ENCODE measurements at regions not wholly inside any gene's neighbourhood (a gene's known extent, or its start where the extent isn't known, plus 50 kb on each side); places are given as distances from the start of the nearest gene placed in this dataset.
"Not testable (repeated sequence)": the region's sequence is repeated elsewhere in the genome, so short reads cannot be mapped to it uniquely, and the experiment has no call there.

GRCh38 chr2:153589586-153589985 is 111.0 kb upstream of the RPRM start:
- intact Hi-C loops (cut with micrococcal nuclease; ENCODE audit: unreplicated experiment) = no loop called here
- POLR2A ChIA-PET = no interaction called here
- no peaks in the 10 kb centered on the region for H4K20me1 ChIP-seq (ENCODE audit: control insufficient read depth, insufficient read depth)
- H3K79me2 ChIP-seq (ENCODE audit: control insufficient read depth, insufficient read depth, low read length) = no peaks in the 10 kb centered on the region
- no peak overlapping the region for H3K27ac ChIP-seq (ENCODE audit: control insufficient read depth, insufficient read depth)
- in situ Hi-C loops (cut with MboI) = no loop called here
- SMC1A ChIA-PET (ENCODE audit: uncharacterized antibody, unreplicated experiment) = no interaction called here
- H3K9ac ChIP-seq (ENCODE audit: control insufficient read depth, insufficient read depth, low read length) = no peak overlapping the region
- RAD21 ChIA-PET (ENCODE audit: unreplicated experiment) = no interaction called here
- no peaks in the 10 kb centered on the region for H3K27me3 ChIP-seq (replicated peaks in 1 of 2; ENCODE audit: control insufficient read depth in 2 of 2, insufficient read depth in 2 of 2, low read length in 1 of 2)
- H3K36me3 ChIP-seq (ENCODE audit: control insufficient read depth in 2 of 2, insufficient read depth in 2 of 2, low read length in 1 of 2) = no peaks in the 10 kb centered on the region
- no peaks in the 10 kb centered on the region for H3K4me1 ChIP-seq (ENCODE audit: control insufficient read depth, insufficient read depth, low read length)
- ATAC-seq = no peak
- no peak overlapping the region for H3K4me2 ChIP-seq (ENCODE audit: control insufficient read depth, insufficient read depth)
- WGBS (ENCODE audit: insufficient coverage, insufficient replicate concordance, low lambda C conversion rate, missing lambda C conversion rate) = 3% methylated on average over 3 of the region's 3 CpGs
- DNase-seq (ENCODE audit: low read depth, low spot score) = no peak
- FAIRE-seq = no peak
- TF ChIP-seq, protein P1, sequence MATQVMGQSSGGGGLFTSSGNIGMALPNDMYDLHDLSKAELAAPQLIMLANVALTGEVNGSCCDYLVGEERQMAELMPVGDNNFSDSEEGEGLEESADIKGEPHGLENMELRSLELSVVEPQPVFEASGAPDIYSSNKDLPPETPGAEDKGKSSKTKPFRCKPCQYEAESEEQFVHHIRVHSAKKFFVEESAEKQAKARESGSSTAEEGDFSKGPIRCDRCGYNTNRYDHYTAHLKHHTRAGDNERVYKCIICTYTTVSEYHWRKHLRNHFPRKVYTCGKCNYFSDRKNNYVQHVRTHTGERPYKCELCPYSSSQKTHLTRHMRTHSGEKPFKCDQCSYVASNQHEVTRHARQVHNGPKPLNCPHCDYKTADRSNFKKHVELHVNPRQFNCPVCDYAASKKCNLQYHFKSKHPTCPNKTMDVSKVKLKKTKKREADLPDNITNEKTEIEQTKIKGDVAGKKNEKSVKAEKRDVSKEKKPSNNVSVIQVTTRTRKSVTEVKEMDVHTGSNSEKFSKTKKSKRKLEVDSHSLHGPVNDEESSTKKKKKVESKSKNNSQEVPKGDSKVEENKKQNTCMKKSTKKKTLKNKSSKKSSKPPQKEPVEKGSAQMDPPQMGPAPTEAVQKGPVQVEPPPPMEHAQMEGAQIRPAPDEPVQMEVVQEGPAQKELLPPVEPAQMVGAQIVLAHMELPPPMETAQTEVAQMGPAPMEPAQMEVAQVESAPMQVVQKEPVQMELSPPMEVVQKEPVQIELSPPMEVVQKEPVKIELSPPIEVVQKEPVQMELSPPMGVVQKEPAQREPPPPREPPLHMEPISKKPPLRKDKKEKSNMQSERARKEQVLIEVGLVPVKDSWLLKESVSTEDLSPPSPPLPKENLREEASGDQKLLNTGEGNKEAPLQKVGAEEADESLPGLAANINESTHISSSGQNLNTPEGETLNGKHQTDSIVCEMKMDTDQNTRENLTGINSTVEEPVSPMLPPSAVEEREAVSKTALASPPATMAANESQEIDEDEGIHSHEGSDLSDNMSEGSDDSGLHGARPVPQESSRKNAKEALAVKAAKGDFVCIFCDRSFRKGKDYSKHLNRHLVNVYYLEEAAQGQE (IDR thresholded peaks at IDR 0.05; ENCODE audit: low read depth, low read length) = no peak
- TF ChIP-seq SP1 (IDR thresholded peaks at IDR 0.05; ENCODE audit: low read depth, low read length) (no peak), ETV6 (conservative IDR thresholded peaks at IDR 0.05 in 1 of 2, IDR thresholded peaks at IDR 0.05 in 1 of 2; ENCODE audit: borderline replicate concordance in 1 of 2, low read depth in 1 of 2) (no peak), RELA (IDR thresholded peaks at IDR 0.05; ENCODE audit: borderline replicate concordance, partially characterized antibody) (no peak), CBFB (IDR thresholded peaks at IDR 0.05; ENCODE audit: low read depth) (no peak), ZNF217 (IDR thresholded peaks at IDR 0.05) (no peak), ZBTB33 (IDR thresholded peaks at IDR 0.05) (no peak)
- TF ChIP-seq, protein P2, sequence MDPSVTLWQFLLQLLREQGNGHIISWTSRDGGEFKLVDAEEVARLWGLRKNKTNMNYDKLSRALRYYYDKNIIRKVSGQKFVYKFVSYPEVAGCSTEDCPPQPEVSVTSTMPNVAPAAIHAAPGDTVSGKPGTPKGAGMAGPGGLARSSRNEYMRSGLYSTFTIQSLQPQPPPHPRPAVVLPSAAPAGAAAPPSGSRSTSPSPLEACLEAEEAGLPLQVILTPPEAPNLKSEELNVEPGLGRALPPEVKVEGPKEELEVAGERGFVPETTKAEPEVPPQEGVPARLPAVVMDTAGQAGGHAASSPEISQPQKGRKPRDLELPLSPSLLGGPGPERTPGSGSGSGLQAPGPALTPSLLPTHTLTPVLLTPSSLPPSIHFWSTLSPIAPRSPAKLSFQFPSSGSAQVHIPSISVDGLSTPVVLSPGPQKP (IDR thresholded peaks at IDR 0.05; ENCODE audit: low read depth, low read length) = no peak
- CTCF ChIA-PET = no interaction called here
- H3K9me3 ChIP-seq (replicated peaks; ENCODE audit: control insufficient read depth, insufficient read depth, low read length) = no peaks in the 10 kb centered on the region
- BruUV-seq (replicated peaks) = no TSS peak
- no peak overlapping the region for H2AFZ ChIP-seq (ENCODE audit: control insufficient read depth, low read depth, low read length)
- H3K4me3 ChIP-seq = no peak overlapping the region

DNA sequence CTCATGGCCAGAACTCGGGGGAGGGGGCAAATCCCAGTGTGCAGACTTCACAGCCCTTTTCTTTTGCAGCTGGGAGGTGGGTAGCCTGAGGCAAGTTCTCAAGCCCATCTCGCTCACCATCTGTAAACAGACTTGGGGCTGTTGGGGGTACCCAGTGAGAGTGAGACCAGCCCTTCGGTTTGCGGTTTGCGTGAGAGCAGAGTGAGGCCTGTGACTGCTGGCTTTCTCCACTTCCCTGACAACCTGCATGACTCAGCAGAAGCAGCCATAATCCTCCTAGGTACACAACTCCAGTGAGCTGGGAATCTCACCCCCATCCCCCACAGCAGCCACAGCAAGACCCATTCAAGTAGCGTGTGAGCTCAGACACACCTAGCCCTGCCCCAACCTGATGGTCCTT is 114.5 kb upstream of the RPRM start:
- H3K4me1 ChIP-seq (ENCODE audit: control insufficient read depth, insufficient read depth, low read length); POLR2A ChIA-PET; intact Hi-C loops (cut with micrococcal nuclease; ENCODE audit: unreplicated experiment); H3K9ac ChIP-seq (ENCODE audit: control insufficient read depth, insufficient read depth, low read length); H3K9me3 ChIP-seq (replicated peaks; ENCODE audit: control insufficient read depth, insufficient read depth, low read length); H3K79me2 ChIP-seq (ENCODE audit: control insufficient read depth, insufficient read depth, low read length); H3K4me2 ChIP-seq (ENCODE audit: control insufficient read depth, insufficient read depth); DNase-seq (ENCODE audit: low read depth, low spot score); H3K27ac ChIP-seq (ENCODE audit: control insufficient read depth, insufficient read depth); BruUV-seq (replicated peaks); FAIRE-seq; H3K36me3 ChIP-seq (ENCODE audit: control insufficient read depth in 2 of 2, insufficient read depth in 2 of 2, low read length in 1 of 2); SMC1A ChIA-PET (ENCODE audit: uncharacterized antibody, unreplicated experiment); H3K27me3 ChIP-seq (replicated peaks in 1 of 2; ENCODE audit: control insufficient read depth in 2 of 2, insufficient read depth in 2 of 2, low read length in 1 of 2); in situ Hi-C loops (cut with MboI); H4K20me1 ChIP-seq (ENCODE audit: control insufficient read depth, insufficient read depth); CTCF ChIA-PET; H2AFZ ChIP-seq (ENCODE audit: control insufficient read depth, low read depth, low read length); RAD21 ChIA-PET (ENCODE audit: unreplicated experiment); H3K4me3 ChIP-seq: not testable (repeated sequence)
- 63% methylated on average over 6 of the region's 6 CpGs for WGBS (ENCODE audit: insufficient coverage, insufficient replicate concordance, low lambda C conversion rate, missing lambda C conversion rate)
- peak; percentile 64 for ATAC-seq
